NB4 (cell line): ENCODE measurements at regions not wholly inside any gene's neighbourhood (a gene's known extent, or its start where the extent isn't known, plus 50 kb on each side); places are given as distances from the start of the nearest gene placed in this dataset.

Source experiments
- DNase-seq: peaks from one replicate; pipeline ENCODE4 v3.0.0; 2010; ENCODE audit warnings: low read depth
- H3K4me3 ChIP-seq: one replicate; pipeline ENCODE4 v1.5.1; 2011; ENCODE audit warnings: mild to moderate bottlenecking, low read depth, low read length, moderate library complexity
- MYC ChIP-seq: IDR thresholded peaks from 2 replicates; pipeline ENCODE4 v1.6.1; 2011; ENCODE audit warnings: low read depth, low read length
- POLR2A ChIP-seq: IDR thresholded peaks from 2 replicates; pipeline ENCODE4 v1.6.1; 2011; ENCODE audit warnings: mild to moderate bottlenecking; ENCODE audit not compliant: insufficient read length; ENCODE audit errors: extremely low read depth
- TF ChIP-seq, protein P1 (sequence below): IDR thresholded peaks from one replicate; pipeline ENCODE4 v1.5.1; 2012; ENCODE audit warnings: low read depth, low read length
- TF ChIP-seq, protein P2 (sequence below): IDR thresholded peaks from 2 replicates; pipeline ENCODE4 v1.6.1; 2011; ENCODE audit warnings: low read depth, low read length

DNA sequence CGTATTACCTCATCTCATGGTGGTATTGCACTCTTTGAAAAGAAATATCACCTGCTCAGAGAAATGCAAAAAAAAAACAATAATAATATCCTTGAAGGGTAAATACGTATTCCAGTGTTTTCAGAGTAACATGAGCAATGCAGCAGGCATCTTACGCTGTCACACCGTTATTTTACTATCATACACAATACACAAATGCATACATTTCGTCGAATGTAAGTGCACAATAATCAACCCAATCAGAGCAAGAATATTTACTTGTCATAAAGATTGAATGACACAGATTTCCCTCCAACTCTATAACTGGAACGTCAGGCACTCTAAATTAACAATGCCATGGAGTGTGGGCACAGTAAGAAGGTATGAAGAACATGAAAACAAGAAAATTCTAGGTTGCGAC, 1050.1 kb downstream of the PLA2G4A start:
- TF ChIP-seq MYC (no peak), POLR2A (no peak)
- TF ChIP-seq, protein P1, sequence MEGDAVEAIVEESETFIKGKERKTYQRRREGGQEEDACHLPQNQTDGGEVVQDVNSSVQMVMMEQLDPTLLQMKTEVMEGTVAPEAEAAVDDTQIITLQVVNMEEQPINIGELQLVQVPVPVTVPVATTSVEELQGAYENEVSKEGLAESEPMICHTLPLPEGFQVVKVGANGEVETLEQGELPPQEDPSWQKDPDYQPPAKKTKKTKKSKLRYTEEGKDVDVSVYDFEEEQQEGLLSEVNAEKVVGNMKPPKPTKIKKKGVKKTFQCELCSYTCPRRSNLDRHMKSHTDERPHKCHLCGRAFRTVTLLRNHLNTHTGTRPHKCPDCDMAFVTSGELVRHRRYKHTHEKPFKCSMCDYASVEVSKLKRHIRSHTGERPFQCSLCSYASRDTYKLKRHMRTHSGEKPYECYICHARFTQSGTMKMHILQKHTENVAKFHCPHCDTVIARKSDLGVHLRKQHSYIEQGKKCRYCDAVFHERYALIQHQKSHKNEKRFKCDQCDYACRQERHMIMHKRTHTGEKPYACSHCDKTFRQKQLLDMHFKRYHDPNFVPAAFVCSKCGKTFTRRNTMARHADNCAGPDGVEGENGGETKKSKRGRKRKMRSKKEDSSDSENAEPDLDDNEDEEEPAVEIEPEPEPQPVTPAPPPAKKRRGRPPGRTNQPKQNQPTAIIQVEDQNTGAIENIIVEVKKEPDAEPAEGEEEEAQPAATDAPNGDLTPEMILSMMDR, result no peak
- H3K4me3 ChIP-seq, result no peak overlapping the region
- DNase-seq, result no peak

DNA sequence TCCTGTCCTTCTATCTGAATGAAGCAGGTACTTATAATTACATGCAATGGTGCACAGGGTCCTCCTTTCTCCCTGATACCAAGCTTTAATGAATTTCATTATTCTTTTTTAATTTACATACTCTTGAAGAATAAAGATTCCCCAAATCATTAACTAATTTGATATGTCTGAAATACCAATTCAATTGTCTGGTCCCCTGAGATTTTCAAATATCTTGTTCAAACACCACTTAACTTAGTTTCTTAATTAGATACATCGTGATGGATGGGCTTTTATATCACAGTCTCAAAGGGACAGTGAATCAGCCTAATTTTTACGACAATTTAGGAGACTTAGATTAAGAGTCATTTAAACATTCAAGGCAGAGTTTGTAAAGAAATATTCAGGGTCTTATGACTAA, 1054.6 kb downstream of the PLA2G4A start:
- H3K4me3 ChIP-seq, result no peak overlapping the region
- TF ChIP-seq, protein P1, result no peak
- TF ChIP-seq, protein P2, sequence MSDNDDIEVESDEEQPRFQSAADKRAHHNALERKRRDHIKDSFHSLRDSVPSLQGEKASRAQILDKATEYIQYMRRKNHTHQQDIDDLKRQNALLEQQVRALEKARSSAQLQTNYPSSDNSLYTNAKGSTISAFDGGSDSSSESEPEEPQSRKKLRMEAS, result no peak
- TF ChIP-seq POLR2A (no peak), MYC (no peak)

DNA sequence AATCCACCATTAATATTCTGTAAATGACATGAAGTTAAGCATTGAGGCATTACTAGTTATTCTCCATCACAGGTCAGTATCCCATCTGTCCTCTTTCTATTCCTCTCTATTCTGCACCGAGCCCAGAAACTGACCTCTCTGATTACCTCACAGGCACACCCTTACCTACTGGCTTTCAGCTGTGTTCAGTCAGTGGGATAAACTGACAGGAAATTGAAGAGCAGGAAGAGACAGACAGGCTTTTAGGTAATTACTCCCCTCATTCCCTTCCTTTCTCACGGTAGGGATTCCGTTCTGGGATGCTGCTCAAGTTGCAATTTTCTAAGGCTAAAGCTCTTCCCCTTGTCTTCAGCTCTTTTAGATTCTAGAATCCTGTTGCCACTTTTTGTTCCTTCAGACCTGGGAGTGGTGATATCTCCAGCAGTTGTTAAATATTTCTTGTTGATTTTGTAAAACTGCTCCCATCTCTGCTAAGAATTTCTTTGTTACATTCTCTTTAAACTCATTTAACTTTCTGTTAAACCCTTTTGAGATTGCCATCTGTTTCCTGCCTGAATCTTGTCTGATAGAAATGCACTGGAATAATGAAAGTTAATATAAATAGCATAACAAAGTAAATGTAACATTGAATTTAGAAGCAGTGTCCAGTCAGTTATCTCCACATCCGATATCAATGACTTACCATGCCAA, 1063.4 kb downstream of the PLA2G4A start:
- TF ChIP-seq POLR2A (no peak), MYC (no peak)
- TF ChIP-seq, protein P2, result no peak
- TF ChIP-seq, protein P1, result no peak
- DNase-seq, result no peak
- H3K4me3 ChIP-seq, result no peak overlapping the region

More for the DNA sequence above, 1054.6 kb downstream of the PLA2G4A start:
- no peak for DNase-seq

DNA sequence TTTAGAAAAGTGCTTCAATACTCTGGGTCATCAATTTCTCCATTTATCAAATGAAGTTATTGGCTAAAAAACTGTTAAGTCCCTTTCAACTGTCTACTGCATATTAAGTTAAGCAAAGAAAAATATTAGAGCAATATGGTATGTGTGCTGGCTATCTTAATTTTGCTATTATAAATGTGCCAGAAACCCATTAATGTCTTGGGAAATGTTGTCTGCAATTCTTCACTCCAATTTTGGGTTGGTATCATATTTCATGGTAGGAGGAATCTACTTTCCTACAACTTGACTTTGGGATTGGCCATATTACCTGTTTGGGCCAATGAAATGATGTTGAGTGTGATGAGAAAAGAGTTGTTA, 1063.9 kb downstream of the PLA2G4A start:
- no peak overlapping the region for H3K4me3 ChIP-seq
- DNase-seq, result no peak
- TF ChIP-seq, protein P2, result no peak
- TF ChIP-seq MYC (no peak), POLR2A (no peak)
- TF ChIP-seq, protein P1, result no peak

DNA sequence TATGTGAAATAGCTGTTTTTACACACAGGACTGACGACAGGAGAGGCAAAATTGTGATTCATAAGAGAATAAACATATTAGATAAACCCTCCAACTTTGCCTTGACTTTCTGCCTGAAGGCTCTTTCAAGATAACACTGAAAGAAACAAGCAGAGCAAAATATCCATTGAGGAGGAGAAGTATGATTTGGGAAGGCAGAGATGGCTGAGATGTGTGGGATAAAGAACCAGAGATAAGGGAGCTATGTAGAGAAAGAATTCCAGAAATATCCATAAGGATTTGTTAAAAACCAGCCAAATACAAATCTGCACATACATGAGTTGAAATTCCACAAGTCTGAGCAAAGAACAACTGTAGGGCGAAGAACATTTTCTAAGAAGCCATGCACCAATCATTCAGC, 1064.7 kb downstream of the PLA2G4A start:
- no peak for DNase-seq
- TF ChIP-seq, protein P1, result no peak
- TF ChIP-seq, protein P2, result no peak
- TF ChIP-seq POLR2A (no peak), MYC (no peak)
- no peak overlapping the region for H3K4me3 ChIP-seq

DNA sequence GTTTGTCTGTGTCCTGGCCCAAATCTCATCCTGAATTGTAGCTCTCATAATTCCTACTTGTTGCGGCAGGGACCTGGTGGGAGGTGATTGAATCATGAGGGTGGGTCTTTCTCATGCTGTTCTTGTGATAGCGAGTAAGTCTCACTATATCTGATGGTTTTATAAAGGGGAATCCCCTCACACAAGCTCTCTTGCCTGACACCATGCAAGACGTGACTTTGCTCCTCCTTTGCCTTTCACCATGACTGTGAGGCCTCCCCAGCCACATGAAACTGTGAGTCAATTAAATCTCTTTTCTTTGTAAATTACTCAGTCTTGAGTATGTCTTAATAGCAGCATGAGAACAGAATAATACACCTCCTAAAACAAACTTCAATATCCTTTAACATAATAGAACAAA, 1065.6 kb downstream of the PLA2G4A start:
- DNase-seq, result no peak
- TF ChIP-seq, protein P2, result no peak
- TF ChIP-seq, protein P1, result no peak
- TF ChIP-seq POLR2A, result no peak
- no peak for TF ChIP-seq MYC
- H3K4me3 ChIP-seq, result no peak overlapping the region
